DMS153 (cell line): ENCODE measurements at regions not wholly inside any gene's neighbourhood (a gene's known extent, or its start where the extent isn't known, plus 50 kb on each side); places are given as distances from the start of the nearest gene placed in this dataset.
"Not testable (repeated sequence)": the region's sequence is repeated elsewhere in the genome, so short reads cannot be mapped to it uniquely, and the experiment has no call there.

ENCODE experiments used
- DNase-seq: peaks from one replicate; lab custom pipeline; 2025; lab: John Stamatoyannopoulos, UW

DNA sequence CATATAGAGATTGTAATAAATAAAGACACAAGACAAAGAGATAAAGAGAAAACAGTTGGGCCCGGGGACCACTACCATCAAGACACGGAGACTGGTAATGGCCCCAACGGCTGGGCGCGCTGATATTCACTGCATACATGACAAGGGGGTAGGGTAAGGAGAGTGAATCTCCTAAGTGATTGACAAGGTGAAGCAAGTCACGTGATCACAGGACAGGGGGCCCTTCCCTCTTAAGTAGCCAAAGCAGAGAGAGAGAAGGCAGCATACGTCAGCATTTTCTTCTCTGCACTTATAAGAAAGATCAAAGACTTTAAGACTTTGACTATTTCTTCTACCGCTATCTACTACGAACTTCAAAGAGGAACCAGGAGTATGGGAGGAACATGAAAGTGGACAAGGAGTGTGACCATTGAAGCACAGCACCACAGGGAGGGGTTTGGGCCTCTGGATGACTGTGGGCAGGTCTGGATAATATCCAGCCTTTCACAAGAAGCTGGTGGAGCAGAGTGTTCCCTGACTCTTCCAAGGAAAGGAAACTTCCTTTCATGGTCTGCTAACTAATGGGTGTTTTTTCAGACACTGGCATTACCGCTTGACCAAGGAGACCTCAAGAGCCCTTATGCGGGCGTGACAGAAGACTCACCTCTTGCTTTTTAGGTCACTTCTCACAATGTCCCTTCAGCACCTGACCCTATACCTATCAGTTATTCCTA lies 75.6 kb downstream of the MRPL39 start:
- DNase-seq, result not testable (repeated sequence)

- no peak for DNase-seq
These were observed 78.8 kb downstream of the MRPL39 start for GRCh38 chr21:25528515-25528914.

DNA sequence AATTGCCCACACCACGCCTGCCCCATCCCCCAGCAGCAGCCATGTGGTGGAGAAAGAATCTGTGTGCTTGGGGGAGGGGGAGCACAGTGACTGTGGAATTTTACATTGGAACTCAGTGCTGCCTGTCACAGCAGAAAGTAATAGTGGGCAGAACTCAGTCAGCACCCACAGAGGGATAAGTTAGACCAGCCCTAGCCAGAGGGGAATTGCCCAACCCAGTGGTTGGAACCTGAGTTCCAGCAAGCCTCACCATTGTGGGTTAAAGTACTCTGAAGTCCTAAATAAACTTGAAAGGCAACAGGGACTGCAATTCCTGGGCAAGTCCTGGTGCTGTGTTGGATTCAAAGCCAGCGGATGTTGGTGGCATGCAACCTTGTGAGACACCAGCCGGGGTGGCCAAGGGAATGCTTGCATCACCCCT lies 88.8 kb downstream of the MRPL39 start:
- no peak for DNase-seq

DNA sequence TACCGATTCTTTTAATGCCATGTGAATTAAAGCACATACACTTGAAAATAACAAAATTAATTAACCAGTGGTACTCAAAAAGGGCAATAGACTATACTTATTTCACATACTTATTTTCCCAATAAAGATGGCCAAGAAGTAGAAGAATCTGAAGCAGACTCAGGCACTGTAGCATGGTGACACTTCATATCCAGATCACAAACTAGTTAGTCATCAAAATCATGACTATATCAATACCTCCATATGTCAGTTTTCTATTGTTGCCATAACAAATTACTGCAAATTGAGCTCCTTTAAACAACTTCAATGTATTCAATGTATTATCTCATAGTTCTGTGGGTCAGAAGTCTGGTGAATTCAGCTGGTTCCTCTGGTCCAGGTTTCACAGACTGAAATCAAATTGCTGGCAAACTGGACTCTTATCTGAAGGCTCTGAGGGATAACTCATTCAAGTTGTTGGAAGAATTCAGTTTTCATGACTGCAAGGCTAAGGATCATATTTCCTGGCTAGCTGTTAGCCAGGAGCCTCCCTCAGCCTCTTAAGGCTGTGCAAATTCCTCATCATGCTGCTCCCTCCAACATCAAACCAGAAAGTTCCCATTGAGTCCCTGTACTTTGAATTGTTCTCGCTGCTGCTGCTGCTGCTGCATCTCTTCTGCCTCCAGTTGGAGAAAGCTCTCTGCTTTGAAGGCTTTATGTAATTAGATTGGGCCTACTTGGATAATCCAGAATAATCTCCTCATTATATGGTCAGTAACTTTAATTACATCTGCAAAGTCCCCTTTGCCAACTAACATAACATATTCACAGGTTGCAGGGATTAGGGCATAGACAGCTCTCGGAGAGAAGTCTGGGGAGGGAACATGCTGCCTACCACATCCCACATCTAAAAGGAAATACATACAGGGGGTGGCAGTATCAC lies 91.5 kb downstream of the MRPL39 start:
- no peak for DNase-seq

DNA sequence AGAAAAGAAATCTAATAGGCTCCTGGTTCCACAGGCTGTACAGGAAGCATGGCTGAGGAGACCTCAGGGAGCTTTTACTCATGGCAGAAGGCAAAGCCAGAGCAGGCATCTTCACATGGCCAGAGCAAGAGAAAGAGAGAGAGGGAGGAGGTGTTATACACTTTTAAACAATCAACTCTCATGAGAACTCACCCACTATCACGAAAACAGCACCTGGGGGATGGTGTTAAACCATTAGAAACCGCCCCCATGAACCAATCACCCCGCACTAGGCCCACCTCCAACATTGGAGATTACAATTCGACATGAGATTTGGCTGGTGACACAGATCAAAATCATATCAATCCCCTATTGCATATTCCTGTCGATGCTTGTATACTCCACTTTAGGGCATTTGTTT lies 93.5 kb downstream of the MRPL39 start:
- no peak for DNase-seq

DNA sequence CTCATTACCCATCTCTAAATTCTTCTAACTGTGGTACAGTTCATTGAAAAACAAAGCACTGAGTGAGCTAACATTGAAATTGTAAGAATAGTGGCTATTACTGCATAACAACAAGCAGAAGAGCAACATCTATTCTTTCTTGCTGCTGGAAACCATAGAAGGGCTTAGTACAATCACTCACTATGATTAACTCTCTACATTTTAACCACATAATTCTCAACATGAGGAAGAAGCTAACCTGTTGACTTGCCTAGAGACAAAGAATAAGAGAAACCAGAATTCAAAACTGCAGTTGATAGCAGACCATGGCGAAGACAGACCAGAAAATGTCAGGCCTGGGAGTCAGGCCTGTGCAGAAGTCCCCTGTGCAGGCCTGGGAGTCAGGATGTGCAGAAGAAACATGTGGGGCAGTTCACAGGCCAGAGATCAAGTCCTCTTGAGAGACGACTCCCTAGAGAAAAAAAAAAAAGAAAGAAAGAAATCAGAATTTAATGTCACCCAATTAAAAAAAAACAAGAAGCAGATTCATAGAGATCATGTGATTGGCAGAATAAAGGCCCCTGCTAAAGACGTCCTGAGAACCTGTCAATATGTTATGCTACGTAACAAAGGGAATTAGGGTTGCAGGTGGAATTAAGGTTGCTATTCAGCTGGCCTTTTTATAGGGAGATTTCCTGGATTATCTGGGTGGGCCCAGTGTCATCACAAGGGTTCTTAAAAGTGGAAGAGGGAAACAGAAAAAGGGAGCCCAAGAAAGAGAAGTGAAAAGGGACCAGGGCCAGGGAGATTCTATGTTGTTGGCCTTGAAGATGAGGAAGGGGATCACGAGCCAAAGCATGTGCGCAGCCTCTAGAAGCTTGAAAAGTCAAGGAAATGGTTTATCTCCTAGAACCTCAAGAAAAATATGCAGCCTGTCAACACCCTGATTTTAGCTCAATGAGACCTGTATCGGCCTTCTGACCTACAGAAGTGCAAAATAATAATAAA lies 94.9 kb downstream of the MRPL39 start:
- no peak for DNase-seq

- no peak for DNase-seq
These were observed 97.4 kb downstream of the MRPL39 start for GRCh38 chr21:25509862-25510261.

- no peak for DNase-seq
These were observed 98.9 kb downstream of the MRPL39 start for GRCh38 chr21:25508364-25508763.

- no peak for DNase-seq
These were observed 99.8 kb downstream of the MRPL39 start for GRCh38 chr21:25507522-25507921.

DNA sequence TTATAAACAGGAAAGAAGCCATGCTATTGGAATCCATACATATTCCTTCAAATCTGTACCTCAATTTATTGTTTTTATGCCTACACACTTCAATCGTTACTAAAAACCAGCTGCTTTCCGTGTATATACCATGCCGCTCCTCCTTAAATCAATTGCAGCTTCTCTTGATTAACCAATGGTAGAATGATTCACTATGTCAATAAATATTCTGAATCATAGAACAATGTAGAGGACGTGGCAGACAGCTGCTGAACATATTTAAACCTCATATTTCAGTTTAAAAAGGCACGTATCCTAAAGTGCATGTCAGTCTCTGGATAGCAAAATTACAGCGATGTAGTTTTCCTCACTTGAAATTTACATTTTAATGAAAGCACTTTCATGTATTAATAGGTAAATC lies 100.4 kb downstream of the MRPL39 start:
- DNase-seq, result peak; percentile 80

- no peak for DNase-seq
These were observed 101.0 kb downstream of the MRPL39 start for GRCh38 chr21:25506261-25506660.

DNA sequence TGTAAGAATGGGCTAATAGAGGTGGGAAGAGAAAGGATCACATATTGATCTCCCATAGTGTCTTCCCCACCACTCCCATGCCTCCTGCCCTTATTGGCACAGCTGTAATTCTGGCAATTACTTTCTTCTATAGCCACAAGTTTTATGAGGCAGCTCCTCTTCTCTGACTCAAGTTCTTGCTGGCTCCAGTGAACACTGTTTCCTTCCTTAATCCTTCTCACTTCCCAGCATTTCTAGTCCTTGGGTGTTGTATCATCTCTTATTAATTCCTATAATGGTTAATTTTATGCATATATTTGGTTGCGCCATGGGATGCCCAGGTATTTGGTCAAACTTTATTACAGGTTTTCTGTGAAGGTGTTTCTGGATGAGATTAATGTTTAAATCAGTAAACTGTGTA lies 103.3 kb downstream of the MRPL39 start:
- no peak for DNase-seq

GRCh38 chr21:25501996-25502665 lies 105.2 kb downstream of the MRPL39 start:
- DNase-seq, result no peak

DNA sequence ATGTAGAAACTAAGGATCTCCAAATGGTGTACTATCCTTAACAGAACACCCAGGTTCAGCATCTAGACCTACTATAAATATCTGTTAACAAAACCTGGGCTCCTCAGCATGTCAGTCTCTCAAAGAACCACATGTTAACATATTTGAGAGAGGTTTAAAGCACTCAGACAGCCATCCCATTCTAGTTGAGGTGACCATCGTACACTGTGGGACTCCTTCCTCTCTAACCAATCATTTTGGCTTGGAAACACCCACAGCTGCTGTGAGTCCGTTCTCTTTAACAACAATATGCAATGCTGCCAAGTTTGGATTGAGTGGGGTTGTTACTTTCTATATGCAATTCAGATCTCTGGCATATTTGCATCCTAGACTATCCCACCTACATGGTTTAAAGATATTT lies 105.8 kb downstream of the MRPL39 start:
- no peak for DNase-seq

DNA sequence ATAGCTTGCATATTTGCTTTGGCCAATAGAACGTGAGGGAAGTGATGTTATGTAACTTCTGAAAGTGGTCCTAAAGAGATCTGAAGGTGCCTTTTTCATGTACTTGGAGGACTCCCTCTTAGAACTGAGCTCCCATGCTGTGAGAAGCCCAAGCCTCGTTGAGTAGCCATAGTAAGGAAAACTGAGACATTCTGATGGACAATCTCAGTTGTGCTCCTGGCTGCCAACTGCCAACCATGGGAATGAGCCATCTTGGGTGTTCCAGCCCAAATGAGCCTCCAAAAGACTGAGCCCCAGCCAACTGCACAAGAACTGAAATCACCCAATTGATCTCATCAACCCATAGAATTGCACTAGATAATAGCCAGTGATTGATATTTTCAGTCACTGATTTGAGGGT lies 106.7 kb downstream of the MRPL39 start:
- DNase-seq, result no peak

GRCh38 chr21:25496825-25497482 lies 110.3 kb downstream of the MRPL39 start:
- no peak for DNase-seq

DNA sequence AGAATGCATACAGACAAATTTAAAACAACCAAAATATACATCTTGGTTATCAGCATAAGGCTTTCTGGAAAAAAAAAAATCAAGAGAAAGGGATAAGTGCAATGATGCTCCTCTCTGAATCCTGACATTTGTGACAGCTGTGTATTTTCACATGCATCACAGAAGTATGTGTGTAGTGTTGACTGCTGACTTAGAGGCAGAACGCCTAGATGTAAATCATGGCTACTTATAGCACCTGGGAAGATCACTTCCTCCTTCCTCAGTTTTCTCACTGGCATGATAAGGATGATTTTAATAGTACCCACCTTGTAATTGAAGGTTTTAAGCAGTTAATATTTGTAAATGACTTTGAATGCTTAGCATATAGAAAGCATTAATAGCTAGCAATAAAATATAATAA lies 112.5 kb downstream of the MRPL39 start:
- no peak for DNase-seq

GRCh38 chr21:25493722-25494121 lies 113.6 kb downstream of the MRPL39 start:
- DNase-seq, result no peak

DNA sequence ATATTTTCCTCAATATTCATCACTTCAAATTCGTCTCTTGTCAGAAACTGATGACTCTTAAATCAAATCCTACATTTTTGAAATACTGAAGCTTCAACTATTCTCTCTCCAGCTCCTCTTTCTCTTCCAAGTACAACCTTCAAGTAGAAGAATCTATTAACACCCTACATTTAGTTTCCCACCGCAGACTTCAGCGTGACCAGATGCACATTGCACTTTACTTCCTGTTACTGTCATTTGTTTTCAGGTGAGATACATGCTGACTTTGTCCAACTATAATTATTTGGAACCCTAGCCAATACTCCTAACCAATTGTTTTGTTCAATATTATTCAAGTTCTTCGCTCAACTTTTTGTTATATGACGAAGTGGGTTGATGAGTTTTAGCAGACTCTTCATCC lies 116.0 kb downstream of the MRPL39 start:
- DNase-seq, result no peak

DNA sequence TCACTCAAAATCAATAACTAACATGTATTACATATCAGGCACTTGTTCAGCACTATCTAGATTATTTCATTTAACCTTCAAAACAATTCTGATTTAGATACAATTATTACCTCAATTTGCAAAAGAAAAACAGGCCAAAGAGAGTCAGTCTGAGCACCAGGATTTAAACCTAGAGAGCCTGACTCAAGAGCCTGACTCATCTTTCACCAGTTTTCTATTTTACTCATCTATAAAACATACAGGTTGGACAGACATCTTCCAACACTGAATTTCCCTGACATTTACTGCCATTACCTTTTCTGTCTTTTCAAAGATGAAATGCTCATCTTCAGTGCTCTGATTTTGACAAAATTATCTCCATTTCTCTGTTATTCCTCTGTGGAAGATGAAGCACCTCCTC lies 116.5 kb downstream of the MRPL39 start:
- no peak for DNase-seq

DNA sequence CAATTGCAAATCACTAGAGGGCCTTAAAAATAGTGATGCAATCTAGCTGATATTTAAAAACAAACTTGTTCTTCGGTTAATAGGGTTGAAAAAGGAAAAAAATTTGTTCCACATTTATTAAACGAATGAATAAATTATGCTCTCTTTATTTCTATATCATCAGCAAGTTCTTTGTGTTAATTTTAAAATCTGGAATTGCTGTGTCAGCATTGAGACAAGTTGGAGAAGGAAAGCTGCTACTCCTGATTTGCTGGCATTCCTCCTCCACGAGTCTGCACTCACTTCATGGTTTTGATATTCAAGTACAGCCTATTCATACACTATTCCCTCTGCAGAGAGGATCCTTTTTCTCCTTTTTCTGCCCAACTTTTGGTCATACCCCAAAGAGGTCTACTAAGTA lies 117.6 kb downstream of the MRPL39 start:
- no peak for DNase-seq
